HepG2 (cell line): ENCODE measurements at regions not wholly inside any gene's neighbourhood (a gene's known extent, or its start where the extent isn't known, plus 50 kb on each side); places are given as distances from the start of the nearest gene placed in this dataset.

Experiments used
- ATAC-seq: fragments of 200-7000 bp; cut with Tn5 transposase; 3 replicates; pipeline ENCODE4 v1.9.1; 2020; ENCODE audit warnings: mild to moderate bottlenecking, moderate library complexity
- BruUV-seq: library from RNA; stranded (reverse); fragments of 400-500 nt; replicated peaks from 2 replicates; lab custom pipeline; 2021; lab: Mats Ljungman, UMichigan
- CTCF ChIA-PET: fragments of 300-600 bp; formaldehyde crosslinking; extraction: SDS; loops from one replicate; lab custom pipeline; 2021; ENCODE audit warnings: low total read pairs, inconsistent platforms, low intra/inter-chr PET ratio; lab: Yijun Ruan, JAX
- POLR2A ChIA-PET: fragments of 350-600 bp; sonication (Branson Sonifier 250); formaldehyde crosslinking; loops from one replicate; lab custom pipeline; 2020; ENCODE audit warnings: antibody characterized with exemption, inconsistent platforms; lab: Yijun Ruan, JAX
- DNase-seq: peaks from one replicate; pipeline ENCODE4 v3.0.0-alpha.2; 2015; ENCODE audit warnings: low spot score
- FAIRE-seq: peaks from 3 replicates; lab custom pipeline; 2011; peaks lifted over from hg19 to GRCh38; lab: Jason Lieb, UNC
- H2AFZ ChIP-seq: one replicate; pipeline ENCODE4 v1.6.1; 2011; ENCODE audit warnings: low read length, inconsistent platforms
- H3K27ac ChIP-seq: fragments of 300-600 bp; 3 replicates; pipeline ENCODE4 v1.8.0; 2011; ENCODE audit warnings: mixed run types, mild to moderate bottlenecking, mixed read lengths, low read length, inconsistent platforms; ENCODE audit not compliant: insufficient read depth; ENCODE audit errors: extremely low read length
- H3K27me3 ChIP-seq, 2 experiments: fragments of 200-600 bp in 1 of 2; 2 replicates in 1 of 2; 3 replicates in 1 of 2; pipeline versions ENCODE4 v1.6.0 to v1.8.0; 2011; ENCODE audit warnings: low read length in 2 of 2, mild to moderate bottlenecking in 2 of 2, moderate library complexity in 2 of 2, inconsistent platforms in 1 of 2; ENCODE audit not compliant: insufficient read depth in 2 of 2, control insufficient read depth in 1 of 2
- H3K36me3 ChIP-seq, 2 experiments: fragments of 200-600 bp in 1 of 2; replicated peaks in 1 of 2; 2 replicates in 1 of 2; 3 replicates in 1 of 2; pipeline versions ENCODE4 v1.5.1 to v1.8.0; 2011; ENCODE audit warnings: low read length in 2 of 2, inconsistent platforms in 1 of 2; ENCODE audit not compliant: insufficient read depth in 2 of 2, control insufficient read depth in 1 of 2
- H3K4me1 ChIP-seq: 2 replicates; pipeline ENCODE4 v1.5.1; 2012; ENCODE audit warnings: low read length, inconsistent platforms; ENCODE audit not compliant: insufficient read depth
- H3K4me2 ChIP-seq: 2 replicates; pipeline ENCODE4 v1.6.0; 2011; ENCODE audit warnings: low read depth, low read length, inconsistent platforms
- H3K4me3 ChIP-seq, 3 experiments: fragments of 200-600 bp in 1 of 3; sonication (generic), shearing (Covaris generic) in 1 of 3; replicated peaks in 1 of 3; 2 replicates each; pipeline ENCODE4 v1.5.1; 2011 to 2016; ENCODE audit warnings: low read length in 3 of 3, inconsistent platforms in 2 of 3, low read depth in 2 of 3, mild to moderate bottlenecking in 2 of 3, control low read depth in 1 of 3, mixed read lengths in 1 of 3; ENCODE audit not compliant: insufficient read depth in 1 of 3
- H3K79me2 ChIP-seq: one replicate; pipeline ENCODE4 v1.6.1; 2011; ENCODE audit warnings: low read length, inconsistent platforms; ENCODE audit not compliant: insufficient read depth
- H3K9ac ChIP-seq: 2 replicates; pipeline ENCODE4 v1.6.0; 2011; ENCODE audit warnings: mild to moderate bottlenecking, low read depth, low read length, inconsistent platforms; ENCODE audit not compliant: insufficient read depth
- H3K9me3 ChIP-seq: 2 replicates; pipeline ENCODE4 v1.5.1; 2012; ENCODE audit warnings: mild to moderate bottlenecking, low read length
- H4K20me1 ChIP-seq: 2 replicates; pipeline ENCODE4 v1.6.0; 2011; ENCODE audit warnings: inconsistent platforms, mild to moderate bottlenecking, low read length, moderate library complexity; ENCODE audit not compliant: insufficient read depth
- ARID3A ChIP-seq: IDR thresholded peaks from 2 replicates; pipeline ENCODE4 v1.6.1; 2012; ENCODE audit warnings: low read depth, low read length, improper control_type of control experiment
- ATF7-NPFF ChIP-seq: sonication (generic); formaldehyde crosslinking; IDR thresholded peaks from 2 replicates; pipeline ENCODE4 v1.8.1; 2023; ENCODE audit warnings: mild to moderate bottlenecking, low read depth, missing genetic modification reagents, moderate library complexity
- DBP ChIP-seq: sonication (generic); formaldehyde crosslinking; IDR thresholded peaks from 2 replicates; pipeline ENCODE4 v1.4.0; 2020; ENCODE audit warnings: missing genetic modification reagents; ENCODE audit errors: not compliant biosample characterization
- FOXP1 ChIP-seq, 2 experiments: fragments of 450-650 bp in 1 of 2; IDR thresholded peaks; 2 replicates each; pipeline ENCODE4 v1.6.1; 2017 to 2018; ENCODE audit warnings: antibody characterized with exemption in 1 of 2
- GFI1 ChIP-seq: sonication (generic); formaldehyde crosslinking; IDR thresholded peaks from 2 replicates; pipeline ENCODE4 v1.5.0; 2020; ENCODE audit warnings: missing genetic modification reagents, mild to moderate bottlenecking, borderline replicate concordance
- HMGA1 ChIP-seq: sonication (generic); formaldehyde crosslinking; conservative IDR thresholded peaks from 2 replicates; pipeline ENCODE4 v1.4.0; 2020; ENCODE audit warnings: missing genetic modification reagents
- KMT2B ChIP-seq: IDR thresholded peaks from 2 replicates; pipeline ENCODE4 v1.6.1; 2016; ENCODE audit warnings: missing genetic modification reagents, missing compliant biosample characterization
- MTA3 ChIP-seq: sonication (generic); formaldehyde crosslinking; IDR thresholded peaks from 2 replicates; pipeline ENCODE4 v1.4.0; 2020; ENCODE audit warnings: missing genetic modification reagents
- NFIC ChIP-seq: IDR thresholded peaks from 2 replicates; pipeline ENCODE4 v1.6.1; 2012; ENCODE audit warnings: mild to moderate bottlenecking, low read length, inconsistent platforms
- PHB2 ChIP-seq: fragments of 450-650 bp; IDR thresholded peaks from 2 replicates; pipeline ENCODE4 v1.6.1; 2018; ENCODE audit not compliant: partially characterized antibody
- POLR2A ChIP-seq, 2 experiments: IDR thresholded peaks; 2 replicates each; pipeline ENCODE4 v1.6.1; 2011; ENCODE audit warnings: low read depth in 2 of 2, low read length in 2 of 2, mild to moderate bottlenecking in 1 of 2, moderate library complexity in 1 of 2; ENCODE audit not compliant: insufficient read depth in 1 of 2
- TAF1 ChIP-seq: sonication (generic); formaldehyde crosslinking; IDR thresholded peaks from 2 replicates; pipeline ENCODE4 v1.4.0; 2020; ENCODE audit warnings: missing genetic modification reagents
- ZNF138 ChIP-seq: sonication (generic); formaldehyde crosslinking; IDR thresholded peaks from 2 replicates; pipeline ENCODE4 v1.5.0; 2020; ENCODE audit warnings: mild to moderate bottlenecking, low read depth, missing genetic modification reagents
- ZNF503 ChIP-seq: sonication (generic); formaldehyde crosslinking; IDR thresholded peaks from 2 replicates; pipeline ENCODE4 v1.4.0; 2020; ENCODE audit warnings: missing genetic modification reagents
- ZNF550 ChIP-seq: sonication (generic); formaldehyde crosslinking; IDR thresholded peaks from 2 replicates; pipeline ENCODE4 v1.4.0; 2020; ENCODE audit warnings: mild to moderate bottlenecking, missing genetic modification reagents, borderline replicate concordance
- ZNF761 ChIP-seq: sonication (generic); formaldehyde crosslinking; conservative IDR thresholded peaks from 2 replicates; pipeline ENCODE4 v1.4.0; 2020; ENCODE audit warnings: mild to moderate bottlenecking, missing genetic modification reagents
- ZNF768 ChIP-seq: sonication (generic); formaldehyde crosslinking; IDR thresholded peaks from 2 replicates; pipeline ENCODE4 v1.4.0; 2020; ENCODE audit warnings: missing genetic modification reagents
- WGBS: methylation state at CpG from one replicate; pipeline ENCODE4 v1.1.6; 2017; ENCODE audit warnings: low lambda C conversion rate; 5-methylcytosine and 5-hydroxymethylcytosine counted together
- in situ Hi-C: cut with HindIII; loops from 2 replicates; pipeline ENCODE4 v1.10.0; 2017; ENCODE audit warnings: low pct_unique_long_range_greater_than_20kb; ENCODE audit not compliant: extremely low pct_ligation_motif_present
- intact Hi-C: fragments of 100-400 bp; cut with micrococcal nuclease; formaldehyde crosslinking; loops from one replicate; pipeline ENCODE4 v1.10.0; 2022; ENCODE audit not compliant: unreplicated experiment

- DNase-seq (no peak), FAIRE-seq (no peak), ATAC-seq (no peak)
- Histone ChIP-seq H3K4me2 (no peak overlapping the region), H3K4me1 (no peaks in the 10 kb centered on the region), H4K20me1 (no peaks in the 10 kb centered on the region), H2AFZ (no peak overlapping the region), H3K4me3 (no peak overlapping the region), H3K36me3 (no peaks in the 10 kb centered on the region), H3K27me3 (no peaks in the 10 kb centered on the region), H3K79me2 (no peaks in the 10 kb centered on the region), H3K9ac (no peak overlapping the region), H3K27ac (no peak overlapping the region), H3K9me3 (peaks cover 81% of the 10 kb centered on the region)
- POLR2A ChIA-PET: no interaction called here
- 46% methylated on average over 1 of the region's 1 CpG for WGBS
- CTCF ChIA-PET: no interaction called here
- BruUV-seq: no TSS peak
- intact Hi-C loops (no loop called here), in situ Hi-C loops (no loop called here)
- no peak for TF ChIP-seq KMT2B (CRISPR knock-in tag)
- no peak for TF ChIP-seq ZNF138 (CRISPR knock-in tag)
- TF ChIP-seq POLR2A (IDR thresholded peaks at IDR 0.05; ENCODE audit: insufficient read depth in 1 of 2, low read depth in 2 of 2, low read length in 2 of 2): no peak
- no peak for TF ChIP-seq NFIC
- no peak for TF ChIP-seq MTA3 (CRISPR knock-in tag)
- TF ChIP-seq DBP (CRISPR knock-in tag): no peak
- TF ChIP-seq ZNF761 (CRISPR knock-in tag): no peak
- no peak for TF ChIP-seq ZNF550
- TF ChIP-seq FOXP1 (IDR thresholded peaks at IDR 0.05): no peak
- no peak for TF ChIP-seq FOXP1 (CRISPR knock-in tag; IDR thresholded peaks at IDR 0.05)
- no peak for TF ChIP-seq TAF1 (CRISPR knock-in tag)
- TF ChIP-seq ZNF768: no peak
- TF ChIP-seq ARID3A: no peak
- TF ChIP-seq PHB2: no peak
- no peak for TF ChIP-seq GFI1 (CRISPR knock-in tag)
- no peak for TF ChIP-seq ZNF503
- TF ChIP-seq ATF7-NPFF (CRISPR knock-in tag): no peak
- TF ChIP-seq HMGA1 (CRISPR knock-in tag): no peak
Measured at GRCh38 chr10:8790390-8790789, 735.9 kb downstream of the GATA3 start.
